GM18511 (cell line): ENCODE measurements at regions not wholly inside any gene's neighbourhood (a gene's known extent, or its start where the extent isn't known, plus 50 kb on each side); places are given as distances from the start of the nearest gene placed in this dataset.
"Not testable (repeated sequence)": the region's sequence is repeated elsewhere in the genome, so short reads cannot be mapped to it uniquely, and the experiment has no call there.

Source experiments
- ATAC-seq: cut with Tn5 transposase; IDR thresholded peaks from one replicate; pipeline ENCODE4 v1.9.1; 2021; ENCODE audit warnings: mild to moderate bottlenecking, moderate library complexity; ENCODE audit not compliant: unreplicated experiment

- no peak for ATAC-seq
Measured at GRCh38 chr14:87640553-87640952, 352.4 kb downstream of the GALC start.

- ATAC-seq: no peak
Measured at GRCh38 chr14:87638196-87638595, 354.8 kb downstream of the GALC start.

DNA sequence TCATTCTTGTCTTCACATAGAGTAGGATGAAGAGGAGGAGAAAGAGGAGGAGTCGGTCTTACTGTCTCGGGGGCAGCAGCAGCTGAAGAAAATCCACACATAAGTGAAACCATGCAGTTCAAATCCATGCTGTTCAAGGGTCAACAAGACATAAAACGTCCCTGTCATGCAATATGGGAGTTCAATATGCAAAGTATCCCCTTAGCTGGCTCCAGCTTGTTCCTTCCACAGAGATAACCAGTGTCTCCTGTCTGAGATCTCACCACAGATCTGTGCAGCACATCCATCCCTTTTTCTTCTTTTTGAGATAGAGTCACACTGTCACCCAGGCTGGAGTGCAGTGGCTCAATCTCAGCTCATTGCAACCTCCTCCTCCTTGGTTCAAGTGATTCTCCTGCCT, 357.5 kb downstream of the GALC start:
- ATAC-seq: no peak

- ATAC-seq: no peak
Measured at GRCh38 chr14:87632796-87633195, 360.2 kb downstream of the GALC start.

DNA sequence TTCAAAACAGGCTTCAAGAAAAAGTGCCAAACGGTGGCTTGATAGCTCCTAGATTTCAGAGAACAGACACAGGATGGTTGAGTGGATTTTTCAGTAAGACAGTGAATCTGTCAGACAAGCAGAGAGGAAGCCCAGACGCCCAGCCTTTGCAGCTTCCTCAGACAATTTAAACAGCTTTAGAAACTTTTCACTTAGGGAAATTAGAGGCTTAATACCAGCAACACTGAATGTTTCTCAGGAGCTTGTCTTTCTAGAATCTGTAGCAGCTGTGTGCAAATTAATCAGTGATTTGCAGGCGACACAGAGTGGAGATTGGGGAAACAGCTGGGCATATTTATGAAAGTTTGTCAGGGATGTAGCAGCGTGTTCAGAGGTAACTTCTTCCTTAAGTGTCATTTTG, 362.1 kb downstream of the GALC start:
- ATAC-seq: no peak

GRCh38 chr14:87629788-87630187, 363.2 kb downstream of the GALC start:
- ATAC-seq: no peak

DNA sequence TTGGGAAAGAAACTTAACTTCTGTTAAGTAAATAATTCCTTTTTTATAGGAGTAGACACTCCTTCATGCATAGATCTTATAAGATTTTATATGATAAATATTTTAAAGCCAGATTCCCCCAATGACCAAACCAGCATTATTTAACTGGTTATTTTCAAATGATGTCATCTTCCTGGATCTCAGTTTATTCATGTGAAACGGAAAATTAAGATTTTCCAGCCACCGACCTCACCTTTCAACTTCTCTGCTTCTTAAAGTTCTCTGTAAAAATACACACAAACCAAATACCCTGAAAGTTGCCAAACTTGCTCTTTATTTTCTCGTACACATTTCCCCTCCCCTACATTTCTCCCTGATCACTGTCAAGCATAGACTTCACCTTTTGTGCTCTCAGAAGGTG, 364.2 kb downstream of the GALC start:
- no peak for ATAC-seq

DNA sequence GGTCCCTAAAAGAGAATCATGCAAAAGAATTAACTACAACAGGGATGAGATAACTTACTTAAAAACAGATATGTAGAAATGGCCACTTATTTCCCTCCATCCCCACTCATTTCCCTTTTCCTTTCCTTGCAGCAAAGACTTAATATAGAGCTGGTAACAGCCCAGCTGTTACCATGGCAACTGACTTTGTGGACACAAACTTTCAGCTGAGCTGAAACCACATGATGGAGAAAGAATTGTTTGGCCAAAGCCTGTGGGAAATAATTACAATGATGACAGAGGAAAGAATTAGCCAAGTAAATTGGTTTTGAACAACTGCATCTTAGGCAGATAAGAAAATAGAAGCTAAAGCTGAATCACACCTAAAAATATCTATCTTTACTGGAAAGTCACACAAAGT, 364.9 kb downstream of the GALC start:
- no peak for ATAC-seq

- ATAC-seq: no peak
Measured at GRCh38 chr14:87626266-87626665, 366.7 kb downstream of the GALC start.

DNA sequence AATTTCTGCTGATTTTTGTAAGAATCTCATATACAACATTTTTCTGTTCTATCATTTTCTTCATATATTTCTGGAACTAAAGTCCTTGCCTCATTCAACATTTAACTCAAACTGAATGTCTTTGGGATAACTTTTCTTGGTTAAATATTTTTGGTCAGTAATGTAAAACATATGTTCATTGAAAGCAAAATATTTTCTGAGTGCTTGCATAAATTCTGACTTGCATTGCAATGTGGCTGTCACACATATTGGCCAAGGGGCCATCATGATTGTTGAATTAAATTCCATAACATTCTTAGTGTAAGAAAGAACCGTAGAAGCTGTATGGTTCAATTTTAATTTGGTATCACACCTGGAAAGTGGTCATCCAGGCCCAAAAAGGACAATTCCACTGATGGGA, 369.4 kb downstream of the GALC start:
- no peak for ATAC-seq

- ATAC-seq: no peak
Measured at GRCh38 chr14:87617079-87617478, 375.9 kb downstream of the GALC start.

DNA sequence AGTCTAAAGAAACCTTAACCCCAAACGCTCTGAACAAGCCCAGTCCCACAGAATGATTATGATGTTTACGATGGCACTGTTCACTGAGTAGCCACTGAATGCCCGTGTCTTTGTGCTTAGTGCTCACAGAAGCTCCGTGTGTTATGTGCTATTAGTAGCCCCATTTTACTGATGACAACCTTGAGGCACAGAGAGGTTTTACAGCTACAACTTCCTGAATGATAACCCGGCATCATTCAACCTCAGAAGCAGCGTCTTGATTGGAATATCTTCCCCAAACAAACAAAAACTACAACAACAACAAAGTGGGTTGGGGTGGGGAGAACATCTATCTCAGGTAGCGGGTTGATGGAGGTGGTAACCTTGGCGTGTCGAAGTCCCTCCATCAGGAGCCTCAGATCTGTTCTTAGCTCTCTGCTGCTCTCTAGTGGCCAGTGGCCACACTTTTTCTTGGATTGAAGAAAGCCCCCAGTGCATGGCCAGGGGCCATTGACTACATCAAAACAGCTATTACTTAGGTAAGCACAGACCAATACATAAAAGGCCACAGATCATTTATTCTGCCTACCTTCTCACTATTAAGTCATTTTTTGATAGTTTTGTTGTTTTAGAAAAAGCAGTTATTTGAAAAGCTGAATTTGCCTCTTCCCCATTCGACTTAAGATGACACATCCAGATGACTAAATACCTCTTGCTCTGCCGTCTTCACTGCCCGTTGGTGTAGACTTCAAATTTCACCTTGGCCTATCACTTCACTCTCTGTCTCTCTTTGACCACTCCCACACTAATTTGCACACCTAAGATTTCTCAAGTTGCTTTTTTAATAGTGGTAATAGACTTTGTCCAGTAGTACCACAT, 376.9 kb downstream of the GALC start:
- ATAC-seq: peak; percentile 79

GRCh38 chr14:87615047-87615446, 377.9 kb downstream of the GALC start:
- ATAC-seq: no peak

- no peak for ATAC-seq
Measured at GRCh38 chr14:87613881-87614280, 379.1 kb downstream of the GALC start.

- not testable (repeated sequence) for ATAC-seq
Measured at GRCh38 chr14:87607056-87607455, 385.9 kb downstream of the GALC start.

DNA sequence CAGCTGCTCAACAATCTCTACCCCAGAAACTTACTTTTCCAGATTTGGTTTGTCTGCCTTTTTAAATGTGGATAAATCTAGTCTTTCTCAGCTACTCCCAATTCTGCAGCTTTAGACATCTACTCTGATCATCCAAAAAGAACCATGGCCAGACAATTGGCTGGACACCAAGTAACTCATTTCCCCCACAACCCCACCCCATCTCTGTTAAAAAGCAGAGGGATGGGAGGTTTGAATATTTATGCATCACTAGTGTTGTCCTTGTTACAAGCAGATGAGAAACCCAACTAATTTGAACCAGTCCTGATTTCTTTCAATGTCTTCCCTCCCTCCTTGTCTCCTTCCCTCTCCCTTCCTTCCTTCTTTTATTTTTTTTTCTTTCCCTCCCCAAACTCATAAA, 391.9 kb downstream of the GALC start:
- no peak for ATAC-seq

- no peak for ATAC-seq
Measured at GRCh38 chr14:87600240-87600639, 392.7 kb downstream of the GALC start.

- ATAC-seq: no peak
Measured at GRCh38 chr14:87581298-87581697, 411.7 kb downstream of the GALC start.

DNA sequence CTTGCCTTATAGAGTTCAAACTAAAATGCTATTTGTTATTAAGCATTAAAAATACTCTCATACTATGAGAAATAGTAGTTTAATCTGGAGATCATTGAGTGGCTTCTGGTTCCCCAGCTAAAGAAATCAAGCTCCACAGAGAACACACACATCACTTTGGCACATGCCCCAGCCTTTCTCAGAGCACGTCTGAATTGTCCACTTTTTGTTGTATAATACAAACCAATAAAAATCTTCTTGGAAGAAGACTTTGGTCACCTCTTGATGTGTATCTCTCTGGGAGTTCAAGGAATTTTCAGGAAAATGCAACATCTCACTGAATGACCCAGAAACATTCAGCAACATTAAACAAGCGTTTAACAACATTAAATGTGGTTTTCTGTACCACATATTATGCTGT, 413.9 kb downstream of the GALC start:
- no peak for ATAC-seq

- ATAC-seq: no peak
Measured at GRCh38 chr14:87575378-87575777, 417.6 kb downstream of the GALC start.

DNA sequence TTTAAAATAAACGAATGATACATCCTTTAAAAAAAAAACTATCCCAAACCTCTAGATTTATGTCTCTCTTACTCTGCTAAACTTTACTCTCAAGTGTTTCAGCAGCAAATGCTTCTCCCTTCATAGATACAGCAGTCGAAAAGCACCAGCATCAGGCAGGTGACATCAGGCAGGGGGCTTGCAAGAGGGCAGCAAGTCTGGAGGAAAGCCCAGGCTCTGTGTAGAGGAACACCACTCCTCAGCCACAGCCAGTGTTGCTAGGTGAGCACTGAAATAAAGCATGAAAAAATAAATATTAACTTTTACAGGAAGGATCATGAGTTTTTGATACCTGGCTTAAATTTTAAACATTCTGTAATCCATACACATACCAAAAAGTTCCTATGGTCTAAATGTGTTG, 419.4 kb downstream of the GALC start:
- ATAC-seq: no peak

DNA sequence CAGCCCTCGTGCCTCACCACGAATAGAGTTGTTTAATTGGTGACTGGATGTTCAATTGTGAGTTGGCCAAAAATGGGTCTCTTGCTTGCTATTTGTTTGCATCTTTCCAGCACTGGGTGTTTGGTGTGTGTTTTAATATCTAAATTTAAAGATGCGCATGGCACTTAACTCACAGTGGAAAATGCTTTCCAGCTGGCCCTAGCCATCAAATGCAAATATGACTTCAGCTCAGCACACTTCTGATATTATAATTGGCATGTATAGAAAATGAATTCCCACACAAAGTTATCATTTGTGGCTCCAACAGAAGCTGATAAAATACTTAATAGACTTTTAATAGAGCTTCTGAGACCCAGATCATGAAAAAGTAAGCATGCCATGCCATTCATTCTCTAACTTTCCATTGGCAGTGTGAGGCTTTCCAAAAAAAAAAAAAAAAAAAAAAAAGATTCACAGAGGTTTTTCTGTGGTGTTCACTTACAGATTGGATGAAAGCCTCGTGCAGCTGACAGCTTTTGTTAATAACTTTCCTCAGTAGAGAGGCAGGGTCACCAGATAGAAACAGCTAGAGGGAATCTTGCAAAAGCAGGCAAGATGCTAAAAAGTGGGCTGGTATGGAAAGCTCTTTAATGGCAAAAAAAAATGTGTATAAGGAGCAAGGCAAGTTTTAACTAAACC, 425.2 kb downstream of the GALC start:
- no peak for ATAC-seq
